Erythroblast (primary cell): ENCODE measurements at regions not wholly inside any gene's neighbourhood (a gene's known extent, or its start where the extent isn't known, plus 50 kb on each side); places are given as distances from the start of the nearest gene placed in this dataset.

Experiments
- GATA1 ChIP-seq: IDR thresholded peaks from 2 replicates; pipeline ENCODE4 v1.6.1; 2011; ENCODE audit warnings: low read depth, mild to moderate bottlenecking, control low read depth, low read length, moderate library complexity
- POLR2A ChIP-seq: IDR thresholded peaks from 2 replicates; pipeline ENCODE4 v1.6.1; 2011; ENCODE audit warnings: mild to moderate bottlenecking, low read length

GRCh38 chr6:88368071-88368787 is 202.1 kb upstream of the CNR1 start:
- no peak for TF ChIP-seq POLR2A
- no peak for TF ChIP-seq GATA1
